ENCODE measurements at regions not wholly inside any gene's neighbourhood (a gene's known extent, or its start where the extent isn't known, plus 50 kb on each side); places are given as distances from the start of the nearest gene placed in this dataset.
"Not testable (repeated sequence)": the region's sequence is repeated elsewhere in the genome, so short reads cannot be mapped to it uniquely, and the experiment has no call there.

DNA sequence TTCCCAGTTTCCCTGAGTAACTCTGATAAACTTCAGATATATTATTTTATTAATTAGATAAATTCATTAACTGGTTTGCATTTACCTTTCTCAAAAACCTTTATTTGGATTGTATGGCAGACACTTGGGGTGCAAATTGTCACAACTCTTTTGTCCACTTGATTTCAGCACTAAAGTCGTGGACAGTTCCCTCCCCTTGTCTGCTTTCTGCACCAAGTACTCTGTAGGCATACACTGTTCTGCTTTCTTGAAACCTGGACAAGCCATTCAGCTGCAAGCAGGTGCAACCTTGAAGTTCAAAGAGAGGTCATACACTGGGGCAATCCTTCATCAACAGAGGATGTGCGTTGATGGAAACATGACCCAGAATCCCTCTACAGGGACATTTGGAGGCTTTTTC, 162.9 kb downstream of the ARL5B start:
- H4K20me1 ChIP-seq (ENCODE audit: control insufficient read depth, extremely low read depth, insufficient read depth, low read length): no peaks in the 10 kb centered on the region
- no peaks in the 10 kb centered on the region for H3K4me1 ChIP-seq (ENCODE audit: control insufficient read depth, extremely low read depth, insufficient read depth, low read length)
- no peak overlapping the region for H3K27ac ChIP-seq (ENCODE audit: insufficient read depth, low read length)
- H3K4me2 ChIP-seq (ENCODE audit: extremely low read depth, insufficient read depth, low read length): no peak overlapping the region
- no peaks in the 10 kb centered on the region for H3K9me3 ChIP-seq (ENCODE audit: control insufficient read depth, insufficient read depth, low read depth, low read length)
- no peaks in the 10 kb centered on the region for H3K79me2 ChIP-seq (ENCODE audit: control insufficient read depth, insufficient read depth, low read length)
- peak; percentile 38 to 54 for DNase-seq (ENCODE audit: low read depth in 2 of 2)
- no peaks in the 10 kb centered on the region for H3K36me3 ChIP-seq (ENCODE audit: control insufficient read depth, insufficient read depth, low read length)
- TF ChIP-seq CTCF (conservative IDR thresholded peaks at IDR 0.05 in 1 of 2, IDR thresholded peaks at IDR 0.05 in 1 of 2; ENCODE audit: low read depth in 1 of 2, low read length in 2 of 2) (no peak), EZH2 (IDR thresholded peaks at IDR 0.05; ENCODE audit: low read length, missing control alignments) (no peak)
- H3K27me3 ChIP-seq (ENCODE audit: control insufficient read depth, insufficient read depth, low read length): no peaks in the 10 kb centered on the region
- no peak overlapping the region for H3K9ac ChIP-seq (ENCODE audit: insufficient read depth, low read length)
- no peak overlapping the region for H3K4me3 ChIP-seq (replicated peaks in 1 of 4; ENCODE audit: control extremely low read depth in 1 of 4, insufficient read depth in 1 of 4, low read depth in 3 of 4, low read length in 4 of 4)
- no peak overlapping the region for H2AFZ ChIP-seq (ENCODE audit: low read length)

DNA sequence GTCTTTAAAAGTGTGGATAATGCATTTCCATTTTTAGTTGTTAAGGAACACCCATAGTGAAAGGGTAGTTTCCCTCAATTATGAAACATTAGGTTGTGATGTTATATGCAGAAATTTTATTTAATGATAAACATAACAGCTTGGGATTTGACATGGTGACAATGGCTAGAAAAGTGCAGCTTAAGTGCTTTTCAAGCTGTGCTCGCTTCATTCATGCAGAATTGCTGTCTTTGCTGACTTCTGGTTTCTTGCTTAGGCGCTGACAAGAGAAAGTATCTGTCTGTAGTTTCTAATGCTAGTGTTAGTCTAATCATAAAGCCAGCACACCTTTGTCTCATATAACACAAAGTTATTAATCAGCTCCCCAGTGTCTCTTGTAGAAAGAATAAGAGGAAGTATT, 170.0 kb downstream of the ARL5B start:
- Histone ChIP-seq H3K36me3 (ENCODE audit: control insufficient read depth, insufficient read depth, low read length) (no peaks in the 10 kb centered on the region), H3K9ac (ENCODE audit: insufficient read depth, low read length) (no peak overlapping the region), H4K20me1 (ENCODE audit: control insufficient read depth, extremely low read depth, insufficient read depth, low read length) (no peaks in the 10 kb centered on the region), H3K4me2 (ENCODE audit: extremely low read depth, insufficient read depth, low read length) (no peak overlapping the region), H3K4me1 (ENCODE audit: control insufficient read depth, extremely low read depth, insufficient read depth, low read length) (no peaks in the 10 kb centered on the region), H3K79me2 (ENCODE audit: control insufficient read depth, insufficient read depth, low read length) (no peaks in the 10 kb centered on the region), H2AFZ (ENCODE audit: low read length) (no peak overlapping the region), H3K27ac (ENCODE audit: insufficient read depth, low read length) (no peak overlapping the region), H3K4me3 (replicated peaks in 1 of 4; ENCODE audit: control extremely low read depth in 1 of 4, insufficient read depth in 1 of 4, low read depth in 3 of 4, low read length in 4 of 4) (no peak overlapping the region), H3K27me3 (ENCODE audit: control insufficient read depth, insufficient read depth, low read length) (no peaks in the 10 kb centered on the region), H3K9me3 (ENCODE audit: control insufficient read depth, insufficient read depth, low read depth, low read length) (no peaks in the 10 kb centered on the region)
- TF ChIP-seq EZH2 (IDR thresholded peaks at IDR 0.05; ENCODE audit: low read length, missing control alignments): no peak
- no peak for DNase-seq (ENCODE audit: low read depth in 2 of 2)

- H3K79me2 ChIP-seq (ENCODE audit: control insufficient read depth, insufficient read depth, low read length): no peaks in the 10 kb centered on the region
- no peaks in the 10 kb centered on the region for H3K9me3 ChIP-seq (ENCODE audit: control insufficient read depth, insufficient read depth, low read depth, low read length)
- H3K9ac ChIP-seq (ENCODE audit: insufficient read depth, low read length): no peak overlapping the region
- H3K36me3 ChIP-seq (ENCODE audit: control insufficient read depth, insufficient read depth, low read length): no peaks in the 10 kb centered on the region
- H4K20me1 ChIP-seq (ENCODE audit: control insufficient read depth, extremely low read depth, insufficient read depth, low read length): no peaks in the 10 kb centered on the region
- H3K27ac ChIP-seq (ENCODE audit: insufficient read depth, low read length): no peak overlapping the region
- no peak overlapping the region for H2AFZ ChIP-seq (ENCODE audit: low read length)
- no peak overlapping the region for H3K4me2 ChIP-seq (ENCODE audit: extremely low read depth, insufficient read depth, low read length)
- no peak overlapping the region for H3K4me3 ChIP-seq (replicated peaks in 1 of 4; ENCODE audit: control extremely low read depth in 1 of 4, insufficient read depth in 1 of 4, low read depth in 3 of 4, low read length in 4 of 4)
- TF ChIP-seq CTCF (conservative IDR thresholded peaks at IDR 0.05 in 1 of 2, IDR thresholded peaks at IDR 0.05 in 1 of 2; ENCODE audit: low read depth in 1 of 2, low read length in 2 of 2) (no peak), EZH2 (IDR thresholded peaks at IDR 0.05; ENCODE audit: low read length, missing control alignments) (no peak)
- no peaks in the 10 kb centered on the region for H3K27me3 ChIP-seq (ENCODE audit: control insufficient read depth, insufficient read depth, low read length)
- no peaks in the 10 kb centered on the region for H3K4me1 ChIP-seq (ENCODE audit: control insufficient read depth, extremely low read depth, insufficient read depth, low read length)
- DNase-seq (ENCODE audit: low read depth in 2 of 2): no peak
Measured at GRCh38 chr10:18830277-18830676, 171.0 kb downstream of the ARL5B start.

GRCh38 chr10:18856623-18857022, 192.0 kb upstream of the MALRD1 start:
- not testable (repeated sequence) for H3K4me3 ChIP-seq (replicated peaks in 1 of 4; ENCODE audit: control extremely low read depth in 1 of 4, insufficient read depth in 1 of 4, low read depth in 3 of 4, low read length in 4 of 4); H3K27ac ChIP-seq (ENCODE audit: insufficient read depth, low read length); H3K79me2 ChIP-seq (ENCODE audit: control insufficient read depth, insufficient read depth, low read length); H3K9ac ChIP-seq (ENCODE audit: insufficient read depth, low read length); H3K4me1 ChIP-seq (ENCODE audit: control insufficient read depth, extremely low read depth, insufficient read depth, low read length); H3K27me3 ChIP-seq (ENCODE audit: control insufficient read depth, insufficient read depth, low read length); H3K9me3 ChIP-seq (ENCODE audit: control insufficient read depth, insufficient read depth, low read depth, low read length); H3K36me3 ChIP-seq (ENCODE audit: control insufficient read depth, insufficient read depth, low read length); H4K20me1 ChIP-seq (ENCODE audit: control insufficient read depth, extremely low read depth, insufficient read depth, low read length); H2AFZ ChIP-seq (ENCODE audit: low read length); H3K4me2 ChIP-seq (ENCODE audit: extremely low read depth, insufficient read depth, low read length)
- DNase-seq (ENCODE audit: low read depth in 2 of 2): peak in 1 of 2 donors; percentile 1

Data from fibroblast of lung (primary cell).